Activated T-helper 17 cell treated with anti-CD3 and anti-CD28 coated beads, Interleukin-2, amount 50 U/mL, for 72 hours (primary cell): ENCODE measurements at regions not wholly inside any gene's neighbourhood (a gene's known extent, or its start where the extent isn't known, plus 50 kb on each side); places are given as distances from the start of the nearest gene placed in this dataset.

Source experiments
- ATAC-seq: fragments of 150-1000 bp; cut with Tn5 transposase; replicated peaks from 2 replicates; pipeline ENCODE4 v1.10.0; 2021; ENCODE audit warnings: mild to moderate bottlenecking, moderate library complexity
- H3K27ac Mint-ChIP-seq: one replicate; pipeline ENCODE4 v1.8.0; 2022; ENCODE audit warnings: mixed read lengths
- H3K27me3 Mint-ChIP-seq: one replicate; pipeline ENCODE4 v1.8.0; 2022; ENCODE audit warnings: mixed read lengths
- H3K36me3 Mint-ChIP-seq: one replicate; pipeline ENCODE4 v1.8.0; 2022; ENCODE audit warnings: low read depth, mild to moderate bottlenecking, mixed read lengths
- H3K4me1 Mint-ChIP-seq: one replicate; pipeline ENCODE4 v1.8.0; 2022; ENCODE audit warnings: mixed read lengths
- H3K4me3 Mint-ChIP-seq: one replicate; pipeline ENCODE4 v1.8.0; 2022; ENCODE audit warnings: mild to moderate bottlenecking, mixed read lengths
- H3K9me3 Mint-ChIP-seq: one replicate; pipeline ENCODE4 v1.8.0; 2022; ENCODE audit warnings: mixed read lengths

DNA sequence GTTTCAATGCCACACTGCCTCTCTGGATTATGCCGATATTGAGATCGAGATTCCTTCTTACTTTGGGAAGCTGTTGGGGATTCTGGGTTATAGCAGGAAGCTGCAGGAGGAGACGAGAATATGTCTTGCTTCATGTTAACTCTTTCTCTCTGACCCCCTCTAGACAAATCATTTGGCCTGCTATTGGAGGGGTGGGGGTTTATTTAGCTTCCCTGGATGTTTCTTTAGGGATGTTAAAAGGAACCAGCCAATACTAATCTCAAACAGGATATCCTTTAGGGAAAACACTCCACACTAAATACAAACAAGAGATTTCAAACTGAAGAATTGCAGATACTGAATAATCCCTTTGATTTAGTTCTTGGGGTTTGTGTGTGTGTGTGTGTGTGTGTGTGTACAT, 102.6 kb downstream of the TMEM100 start:
- H3K36me3 Mint-ChIP-seq, result no peaks in the 10 kb centered on the region
- no peak overlapping the region for H3K4me3 Mint-ChIP-seq
- no peak for ATAC-seq
- H3K9me3 Mint-ChIP-seq, result no peaks in the 10 kb centered on the region
- H3K27me3 Mint-ChIP-seq, result peaks cover 26% of the 10 kb centered on the region
- H3K4me1 Mint-ChIP-seq, result peaks cover under 1% of the 10 kb centered on the region
- no peak overlapping the region for H3K27ac Mint-ChIP-seq

DNA sequence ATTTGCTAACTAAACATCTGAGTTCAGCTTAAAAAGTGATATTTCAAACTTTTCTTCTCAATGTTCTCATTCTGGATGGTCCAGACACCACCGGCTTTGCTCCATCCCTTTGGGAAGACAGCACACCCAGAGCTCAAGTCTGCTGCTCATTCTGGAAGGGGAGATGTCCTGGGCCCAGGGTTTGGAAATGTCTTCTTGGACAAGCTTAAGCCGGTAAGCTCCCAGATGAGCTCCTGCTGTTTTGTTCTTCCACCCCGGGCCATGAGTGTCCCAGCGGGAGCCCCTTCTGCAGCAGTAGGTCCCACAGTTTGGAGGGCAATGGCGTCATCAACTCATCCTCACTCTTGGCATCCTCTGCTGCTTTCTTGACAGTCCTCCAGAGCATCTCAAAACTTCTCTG, 105.2 kb downstream of the TMEM100 start:
- H3K4me1 Mint-ChIP-seq, result no peaks in the 10 kb centered on the region
- H3K27ac Mint-ChIP-seq, result no peak overlapping the region
- H3K4me3 Mint-ChIP-seq, result no peak overlapping the region
- ATAC-seq, result no peak
- H3K9me3 Mint-ChIP-seq, result no peaks in the 10 kb centered on the region
- no peaks in the 10 kb centered on the region for H3K36me3 Mint-ChIP-seq
- peaks cover 15% of the 10 kb centered on the region for H3K27me3 Mint-ChIP-seq

GRCh38 chr17:55614061-55614460, 102.8 kb upstream of the SMIM36 start:
- no peak for ATAC-seq
- no peaks in the 10 kb centered on the region for H3K4me1 Mint-ChIP-seq
- peaks cover 9% of the 10 kb centered on the region for H3K27me3 Mint-ChIP-seq
- H3K9me3 Mint-ChIP-seq, result no peaks in the 10 kb centered on the region
- no peak overlapping the region for H3K27ac Mint-ChIP-seq
- H3K36me3 Mint-ChIP-seq, result no peaks in the 10 kb centered on the region
- no peak overlapping the region for H3K4me3 Mint-ChIP-seq

GRCh38 chr17:55612691-55613141, 101.5 kb upstream of the SMIM36 start:
- Mint-ChIP-seq H3K4me1 (no peaks in the 10 kb centered on the region), H3K36me3 (no peaks in the 10 kb centered on the region), H3K9me3 (no peaks in the 10 kb centered on the region), H3K27ac (no peak overlapping the region), H3K27me3 (peaks cover under 1% of the 10 kb centered on the region), H3K4me3 (no peak overlapping the region)
- ATAC-seq, result no peak

DNA sequence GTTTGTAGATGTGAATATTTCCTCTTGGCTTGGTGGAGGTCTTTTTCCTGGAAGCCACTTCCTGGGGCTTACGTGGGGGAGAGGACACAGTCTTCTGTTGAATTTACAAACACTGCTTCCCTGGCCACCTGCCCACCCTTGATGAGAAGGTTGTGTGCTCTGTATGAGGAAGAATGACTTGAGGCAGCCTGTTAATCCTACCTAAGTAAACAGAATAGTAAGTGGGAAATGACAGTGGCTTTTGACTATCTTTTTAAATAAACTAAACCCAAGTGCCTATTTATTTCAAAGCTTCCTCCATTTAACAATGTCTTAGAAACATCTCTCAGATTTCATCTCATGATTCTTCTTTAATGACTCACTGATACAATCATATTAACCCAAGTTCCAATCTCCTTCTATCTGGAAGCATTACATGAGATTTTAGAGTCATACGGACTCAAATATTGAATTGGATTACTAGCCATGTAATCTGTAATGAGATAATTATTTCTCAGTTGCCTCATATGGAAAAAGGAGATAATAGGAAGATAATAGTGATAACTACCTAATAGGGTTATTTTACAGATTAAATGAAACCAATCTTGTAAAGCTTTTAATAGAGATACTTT, 96.6 kb upstream of the SMIM36 start:
- no peak overlapping the region for H3K27ac Mint-ChIP-seq
- no peak for ATAC-seq
- no peaks in the 10 kb centered on the region for H3K4me1 Mint-ChIP-seq
- H3K9me3 Mint-ChIP-seq, result no peaks in the 10 kb centered on the region
- no peak overlapping the region for H3K4me3 Mint-ChIP-seq
- peaks cover 23% of the 10 kb centered on the region for H3K27me3 Mint-ChIP-seq
- H3K36me3 Mint-ChIP-seq, result no peaks in the 10 kb centered on the region

DNA sequence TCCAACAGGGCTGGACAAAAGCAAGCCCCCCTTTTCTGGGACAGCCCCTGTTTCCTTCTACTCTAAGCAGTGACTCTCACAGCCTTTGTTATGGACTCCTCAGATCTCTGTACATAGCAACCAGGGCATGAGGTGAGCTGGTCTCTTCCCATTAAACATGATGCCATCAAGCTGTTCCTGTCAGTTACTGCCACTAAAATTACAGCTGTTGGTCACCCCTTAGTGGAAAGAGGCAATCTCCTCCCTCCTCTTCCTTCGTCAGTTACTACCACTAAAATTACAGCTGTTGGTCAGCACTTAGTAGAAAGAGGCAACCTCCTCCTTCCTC, 95.2 kb upstream of the SMIM36 start:
- no peaks in the 10 kb centered on the region for H3K9me3 Mint-ChIP-seq
- no peak overlapping the region for H3K4me3 Mint-ChIP-seq

GRCh38 chr17:55605705-55606487, 94.6 kb upstream of the SMIM36 start:
- H3K27ac Mint-ChIP-seq, result no peak overlapping the region
- ATAC-seq, result no peak
- H3K36me3 Mint-ChIP-seq, result no peaks in the 10 kb centered on the region
- H3K9me3 Mint-ChIP-seq, result no peaks in the 10 kb centered on the region
- H3K27me3 Mint-ChIP-seq, result peaks cover 27% of the 10 kb centered on the region
- no peaks in the 10 kb centered on the region for H3K4me1 Mint-ChIP-seq
- no peak overlapping the region for H3K4me3 Mint-ChIP-seq

More for the DNA sequence above, 95.2 kb upstream of the SMIM36 start:
- Mint-ChIP-seq H3K4me1 (no peaks in the 10 kb centered on the region), H3K27ac (no peak overlapping the region), H3K36me3 (no peaks in the 10 kb centered on the region), H3K27me3 (peaks cover 27% of the 10 kb centered on the region)
- no peak for ATAC-seq

- peak; percentile 51 for ATAC-seq
- peaks cover 32% of the 10 kb centered on the region for H3K27me3 Mint-ChIP-seq
- H3K9me3 Mint-ChIP-seq, result peaks cover 21% of the 10 kb centered on the region
- no peaks in the 10 kb centered on the region for H3K36me3 Mint-ChIP-seq
- H3K4me1 Mint-ChIP-seq, result no peaks in the 10 kb centered on the region
- H3K27ac Mint-ChIP-seq, result no peak overlapping the region
- H3K4me3 Mint-ChIP-seq, result no peak overlapping the region
Measured at GRCh38 chr17:55601874-55602364, 90.7 kb upstream of the SMIM36 start.

DNA sequence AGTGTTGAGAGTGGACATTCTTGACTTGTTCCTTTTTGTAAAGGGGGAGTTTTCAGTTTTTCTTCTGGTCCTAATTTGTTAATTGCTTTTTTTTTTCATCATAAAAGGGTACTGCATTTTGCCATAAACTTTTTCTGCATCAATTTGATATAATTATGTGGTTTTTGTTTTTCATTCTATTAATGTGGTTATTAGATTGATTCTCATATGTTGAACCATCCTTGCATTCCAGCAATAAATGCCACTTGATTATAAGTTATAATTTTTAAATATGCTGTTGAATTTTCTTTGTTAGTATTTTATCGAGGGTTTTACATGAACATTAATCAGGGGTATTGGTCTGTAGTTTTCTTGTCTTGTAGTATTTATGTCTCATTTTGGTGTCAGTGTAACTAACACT, 87.2 kb upstream of the SMIM36 start:
- no peaks in the 10 kb centered on the region for H3K4me1 Mint-ChIP-seq
- H3K36me3 Mint-ChIP-seq, result no peaks in the 10 kb centered on the region
- H3K27me3 Mint-ChIP-seq, result peaks cover 19% of the 10 kb centered on the region
- peaks cover 25% of the 10 kb centered on the region for H3K9me3 Mint-ChIP-seq
- H3K27ac Mint-ChIP-seq, result no peak overlapping the region
- ATAC-seq, result no peak
- H3K4me3 Mint-ChIP-seq, result no peak overlapping the region

DNA sequence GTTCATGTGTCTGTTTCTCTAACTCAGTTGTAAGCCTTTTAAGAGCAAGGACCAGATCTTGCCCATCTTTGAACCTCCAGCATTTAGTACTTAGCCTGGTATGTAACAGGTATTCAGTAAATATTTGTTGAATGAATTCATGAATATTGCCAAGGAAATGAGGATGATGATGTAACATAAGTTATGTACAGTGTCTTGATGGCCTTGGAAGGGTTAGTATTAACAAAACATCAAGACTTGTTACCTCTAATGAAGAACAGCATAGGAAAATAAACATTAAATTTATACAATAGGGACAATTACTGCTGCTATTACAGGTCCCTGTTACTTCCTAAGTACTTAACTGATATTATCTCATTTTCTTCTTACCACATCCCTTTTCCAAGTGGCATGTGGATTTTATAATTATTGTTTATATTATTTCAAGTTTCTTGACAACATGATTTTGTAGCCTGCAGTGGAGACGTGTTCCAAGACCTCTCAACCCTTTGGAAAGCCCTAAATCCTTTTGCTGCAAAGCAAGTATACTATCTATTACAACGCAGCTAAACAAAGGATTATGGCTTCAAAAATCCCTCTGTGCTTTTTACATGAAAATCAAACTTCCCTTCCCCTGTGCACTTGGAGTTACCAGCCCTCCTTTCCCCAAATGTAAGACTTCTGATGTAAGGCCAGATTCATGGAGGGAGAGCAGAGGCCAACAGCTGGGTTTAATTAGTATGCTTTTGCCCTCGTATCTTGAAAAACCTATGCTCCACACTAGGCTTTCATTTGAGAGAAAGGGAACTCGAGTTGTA, 77.4 kb upstream of the SMIM36 start:
- Mint-ChIP-seq H3K9me3 (no peaks in the 10 kb centered on the region), H3K27ac (no peak overlapping the region), H3K36me3 (no peaks in the 10 kb centered on the region), H3K27me3 (no peaks in the 10 kb centered on the region), H3K4me3 (no peak overlapping the region), H3K4me1 (peaks cover 13% of the 10 kb centered on the region)
- no peak for ATAC-seq

DNA sequence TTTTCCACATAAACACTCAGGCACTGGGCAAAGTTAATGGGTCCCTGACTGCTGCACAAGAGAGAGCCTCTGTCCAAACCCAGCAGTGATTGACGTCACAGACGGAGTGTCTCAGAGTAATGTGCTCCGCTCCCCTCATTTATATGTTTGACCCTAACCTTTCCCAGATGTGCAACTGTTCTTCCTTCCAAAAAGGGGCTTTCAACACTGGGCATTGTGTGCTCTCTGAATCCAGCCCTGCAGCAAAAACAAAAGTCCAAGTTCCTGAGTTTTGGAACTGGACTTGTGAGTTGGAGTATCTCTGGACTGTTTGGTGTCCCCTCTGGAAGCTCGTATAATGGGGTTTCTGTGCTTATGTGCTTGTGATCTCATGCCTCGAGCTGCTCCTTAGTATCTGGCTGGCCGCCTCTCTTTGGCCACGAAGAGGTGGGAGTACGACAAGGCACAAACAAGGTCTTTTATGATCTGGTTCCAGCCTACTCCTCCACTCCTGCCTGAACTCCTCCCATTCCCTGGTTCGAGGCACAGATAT, 76.4 kb upstream of the SMIM36 start:
- ATAC-seq, result no peak
- Mint-ChIP-seq H3K4me3 (no peak overlapping the region), H3K27me3 (no peaks in the 10 kb centered on the region), H3K36me3 (no peaks in the 10 kb centered on the region), H3K27ac (no peak overlapping the region), H3K9me3 (peaks cover 4% of the 10 kb centered on the region), H3K4me1 (peaks cover 18% of the 10 kb centered on the region)

DNA sequence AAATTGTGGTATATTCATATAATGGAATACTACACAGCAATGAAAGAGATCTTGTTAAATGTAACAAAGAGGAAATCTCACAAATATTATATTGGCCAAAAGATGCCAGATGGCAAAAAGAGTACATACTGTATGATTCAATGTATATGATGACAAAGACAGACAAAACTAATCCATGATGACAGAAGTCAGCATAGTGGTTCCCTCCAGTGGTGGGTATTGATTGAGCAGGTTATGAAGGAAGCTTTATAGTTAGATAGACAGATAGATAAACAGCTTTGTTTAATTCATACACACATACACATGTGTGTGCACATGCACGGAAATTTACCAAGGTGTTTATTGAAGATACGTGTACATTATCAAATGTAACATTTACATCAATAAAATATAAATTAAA, 74.4 kb upstream of the SMIM36 start:
- peaks cover 4% of the 10 kb centered on the region for H3K9me3 Mint-ChIP-seq
- H3K36me3 Mint-ChIP-seq, result no peaks in the 10 kb centered on the region
- no peak overlapping the region for H3K27ac Mint-ChIP-seq
- no peak overlapping the region for H3K4me3 Mint-ChIP-seq
- ATAC-seq, result peak; percentile 33
- peaks cover 32% of the 10 kb centered on the region for H3K4me1 Mint-ChIP-seq
- H3K27me3 Mint-ChIP-seq, result no peaks in the 10 kb centered on the region

DNA sequence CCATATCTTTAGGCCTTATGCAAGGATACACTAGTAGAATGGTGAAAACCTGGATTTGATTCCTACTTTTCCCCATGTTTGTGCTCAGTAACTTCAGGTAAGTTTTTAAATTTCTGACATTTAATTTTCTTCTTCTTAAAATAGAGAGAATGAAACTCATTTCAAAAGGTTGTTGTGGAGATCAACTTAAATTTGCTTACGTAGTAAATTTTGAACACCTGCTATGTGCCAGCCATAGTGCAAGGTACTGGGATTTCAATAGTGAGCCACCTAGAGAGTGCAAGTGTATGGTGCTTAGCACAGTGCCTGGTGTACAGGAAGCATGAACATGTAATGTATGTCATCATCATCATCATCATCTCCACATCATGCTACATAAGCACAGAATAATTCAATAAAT, 73.6 kb upstream of the SMIM36 start:
- Mint-ChIP-seq H3K27ac (no peak overlapping the region), H3K9me3 (peaks cover 4% of the 10 kb centered on the region), H3K4me1 (peaks cover 36% of the 10 kb centered on the region), H3K27me3 (no peaks in the 10 kb centered on the region), H3K4me3 (no peak overlapping the region), H3K36me3 (no peaks in the 10 kb centered on the region)
- no peak for ATAC-seq

- Mint-ChIP-seq H3K9me3 (peaks cover 4% of the 10 kb centered on the region), H3K4me1 (peaks cover 36% of the 10 kb centered on the region), H3K27ac (no peak overlapping the region), H3K36me3 (no peaks in the 10 kb centered on the region), H3K27me3 (no peaks in the 10 kb centered on the region), H3K4me3 (peak overlapping the region; percentile 0)
- ATAC-seq, result peak; percentile 20
Measured at GRCh38 chr17:55584055-55584685, 72.9 kb upstream of the SMIM36 start.
